CD4-positive, alpha-beta T cell treated with Interleukin-17A for 4 hours (primary cell): ENCODE measurements at regions not wholly inside any gene's neighbourhood (a gene's known extent, or its start where the extent isn't known, plus 50 kb on each side); places are given as distances from the start of the nearest gene placed in this dataset.
"Not testable (repeated sequence)": the region's sequence is repeated elsewhere in the genome, so short reads cannot be mapped to it uniquely, and the experiment has no call there.

Source experiments
- DNase-seq: peaks from one replicate; pipeline ENCODE4 v3.0.0-alpha.2; 2020; ENCODE audit warnings: mixed read lengths

DNA sequence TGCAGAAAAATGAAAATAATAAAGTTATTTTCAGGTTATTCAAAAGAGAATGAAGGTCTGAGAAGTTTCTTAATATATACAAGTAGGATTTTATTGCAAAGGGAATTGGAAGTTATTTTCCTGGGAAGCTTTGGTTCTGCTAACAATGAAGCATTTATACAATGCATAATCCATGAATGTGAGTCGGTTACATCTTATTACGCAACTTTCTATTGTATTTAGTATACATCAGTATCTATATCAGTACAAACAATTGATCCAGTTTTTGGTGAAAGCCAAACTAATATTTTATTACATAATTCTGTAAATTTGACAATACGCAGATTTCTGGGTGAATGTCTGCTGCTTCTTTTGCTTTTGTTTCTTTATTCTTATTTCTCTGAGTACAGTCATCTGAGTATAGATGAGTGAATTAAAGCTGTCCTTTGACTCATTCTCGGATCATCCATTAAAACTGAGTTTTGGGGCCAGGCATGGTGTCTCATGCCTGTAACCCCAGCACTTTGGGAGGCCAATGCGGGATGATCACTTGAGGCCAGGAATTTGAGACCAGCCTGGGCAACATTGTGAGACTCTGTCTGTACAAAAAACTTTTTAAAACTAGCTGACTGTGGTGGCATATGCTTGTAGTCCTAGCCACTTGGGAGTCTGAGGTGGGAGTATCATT, 108.5 kb downstream of the SOCS6 start:
- DNase-seq = no peak

DNA sequence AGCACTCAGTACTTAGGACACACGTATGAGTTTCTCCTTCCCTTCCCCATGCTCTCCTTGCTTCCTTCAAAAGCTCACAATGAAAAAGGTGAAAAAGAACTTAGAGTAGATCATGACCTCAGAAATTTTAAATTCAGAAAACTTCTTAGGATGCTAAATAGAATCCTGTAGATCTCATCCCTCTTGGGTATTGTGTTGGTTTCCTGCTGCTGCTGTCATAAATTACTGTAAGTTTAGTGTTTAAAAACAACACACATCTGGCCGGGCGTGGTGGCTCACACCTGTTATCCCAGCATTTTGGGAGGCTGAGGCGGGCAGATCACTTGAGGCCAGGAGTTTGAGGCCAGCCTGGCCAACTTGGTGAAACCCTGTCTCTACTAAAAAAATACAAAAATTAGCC, 106.9 kb downstream of the SOCS6 start:
- DNase-seq = not testable (repeated sequence)

DNA sequence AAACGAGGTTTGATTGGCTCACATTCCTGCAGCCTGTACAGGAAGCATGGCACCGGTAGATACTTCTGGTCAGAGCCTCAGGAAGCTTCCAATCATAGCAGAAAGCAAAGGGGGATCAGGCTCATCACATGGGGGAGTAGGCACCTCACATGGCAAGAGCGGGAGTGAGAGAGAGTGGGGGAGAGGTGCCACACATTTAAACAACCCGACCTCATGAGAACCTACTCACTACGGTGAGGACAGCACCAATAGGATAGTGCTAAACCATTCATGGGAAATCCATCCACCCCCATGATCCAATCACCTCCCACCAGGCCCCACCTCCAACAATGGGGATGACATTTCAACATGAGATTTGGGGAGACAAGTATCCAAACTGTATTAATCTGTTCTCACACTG, 105.8 kb downstream of the SOCS6 start:
- no peak for DNase-seq

DNA sequence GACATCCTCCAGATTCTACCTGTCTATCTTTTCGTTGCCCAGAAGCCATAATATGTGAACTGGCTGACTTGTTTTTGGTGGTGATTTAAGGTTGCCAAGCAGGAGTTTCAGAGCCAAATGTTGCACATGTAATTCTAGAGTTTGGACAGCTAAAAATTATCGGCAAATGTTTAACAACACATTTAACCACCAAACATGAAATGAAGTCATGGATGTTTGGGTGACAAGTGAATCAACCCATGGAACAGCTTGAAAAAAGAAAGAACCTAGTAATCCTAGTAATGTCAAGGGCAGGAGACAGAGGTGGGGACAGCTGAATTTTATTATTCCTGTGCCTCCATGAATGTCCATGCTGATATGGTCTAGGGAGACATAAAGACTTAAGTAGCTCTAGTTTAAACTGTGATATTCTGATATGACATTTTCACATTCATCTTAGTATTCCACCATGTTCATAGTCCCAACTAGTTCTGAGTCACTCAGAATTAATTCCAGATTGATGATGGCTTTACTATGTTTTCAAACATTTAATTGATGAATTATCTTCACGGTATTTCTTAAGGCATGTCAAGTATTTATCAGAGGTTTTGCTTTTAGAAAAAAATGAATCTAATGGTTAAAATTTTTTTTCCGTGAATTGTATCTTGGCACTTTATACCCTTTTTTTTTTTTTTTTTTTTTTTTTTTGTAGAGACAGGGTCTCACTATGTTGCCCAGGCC, 101.7 kb downstream of the SOCS6 start:
- no peak for DNase-seq

DNA sequence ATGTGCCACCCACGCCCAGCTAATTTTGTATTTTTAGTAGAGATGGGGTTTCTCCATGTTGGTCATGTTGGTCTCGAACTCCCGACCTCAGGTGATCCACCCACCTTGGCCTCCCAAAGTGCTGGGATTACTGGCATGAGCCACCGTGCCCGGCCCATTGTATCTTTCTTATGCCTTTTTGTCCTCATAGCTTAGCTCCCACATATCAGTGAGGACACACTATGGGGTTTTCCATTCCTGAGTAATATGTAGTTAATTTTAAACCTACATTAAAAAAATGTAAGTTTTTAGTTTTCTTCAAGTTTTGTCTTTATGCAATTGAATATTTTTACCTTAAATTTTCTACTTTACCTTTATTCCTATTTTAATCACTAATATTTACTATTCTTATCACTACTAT, 100.2 kb downstream of the SOCS6 start:
- DNase-seq = not testable (repeated sequence)

DNA sequence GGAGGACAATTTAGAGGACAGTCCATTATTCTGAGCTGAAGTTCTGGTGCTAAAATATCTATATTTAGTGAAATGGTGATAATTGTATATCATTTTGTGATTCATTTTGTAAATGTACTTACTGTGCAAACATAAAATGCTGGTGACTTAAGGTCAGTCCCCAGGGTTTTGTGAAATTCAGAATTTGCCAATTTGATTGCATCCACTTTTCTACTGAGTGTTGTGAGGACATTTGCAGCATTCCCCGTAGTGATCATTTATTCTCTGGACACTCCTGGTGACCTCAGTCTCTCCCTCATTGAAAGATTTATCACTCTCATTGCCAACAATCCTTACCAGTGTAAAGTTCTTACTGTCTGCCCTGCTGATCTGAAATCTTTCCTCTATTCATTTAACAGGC, 98.2 kb downstream of the SOCS6 start:
- no peak for DNase-seq

DNA sequence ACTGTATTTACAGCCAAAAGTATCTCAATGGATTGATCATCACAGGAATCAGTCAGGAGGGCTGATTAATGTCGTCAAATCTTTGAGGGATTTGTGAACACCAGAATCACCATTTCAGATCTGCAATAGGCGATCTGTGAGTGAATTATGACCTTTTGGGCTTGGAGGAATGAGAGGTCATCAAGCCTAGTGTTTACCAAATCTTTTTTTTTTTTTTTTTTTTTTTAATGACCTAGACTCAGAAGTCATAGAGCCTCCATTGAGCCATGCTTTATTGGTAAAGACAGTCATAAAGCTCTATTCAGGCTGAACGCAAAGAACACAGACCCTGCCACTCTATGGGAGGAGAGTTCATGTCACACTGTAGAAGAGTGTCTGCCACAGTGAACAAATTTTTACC, 97.7 kb downstream of the SOCS6 start:
- DNase-seq = no peak

DNA sequence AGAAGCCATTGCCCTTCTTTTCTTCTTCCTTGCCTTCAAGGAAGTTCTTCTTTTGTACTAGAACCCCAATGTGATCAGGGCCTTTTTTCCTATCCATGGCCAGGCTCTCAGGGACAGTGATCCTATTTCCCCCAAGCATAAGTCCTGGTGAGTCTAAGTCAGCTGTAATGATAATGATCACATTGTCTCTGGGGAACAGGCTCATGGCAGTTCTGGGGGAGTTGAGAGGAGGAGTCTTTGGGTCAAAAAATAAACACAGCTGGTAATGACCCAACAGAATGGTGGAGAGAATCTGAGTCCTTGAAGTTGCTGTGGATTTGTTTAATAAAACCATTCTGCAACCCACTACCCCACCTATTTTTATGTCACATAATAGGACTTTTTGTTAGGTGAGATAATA, 96.6 kb downstream of the SOCS6 start:
- DNase-seq = no peak

DNA sequence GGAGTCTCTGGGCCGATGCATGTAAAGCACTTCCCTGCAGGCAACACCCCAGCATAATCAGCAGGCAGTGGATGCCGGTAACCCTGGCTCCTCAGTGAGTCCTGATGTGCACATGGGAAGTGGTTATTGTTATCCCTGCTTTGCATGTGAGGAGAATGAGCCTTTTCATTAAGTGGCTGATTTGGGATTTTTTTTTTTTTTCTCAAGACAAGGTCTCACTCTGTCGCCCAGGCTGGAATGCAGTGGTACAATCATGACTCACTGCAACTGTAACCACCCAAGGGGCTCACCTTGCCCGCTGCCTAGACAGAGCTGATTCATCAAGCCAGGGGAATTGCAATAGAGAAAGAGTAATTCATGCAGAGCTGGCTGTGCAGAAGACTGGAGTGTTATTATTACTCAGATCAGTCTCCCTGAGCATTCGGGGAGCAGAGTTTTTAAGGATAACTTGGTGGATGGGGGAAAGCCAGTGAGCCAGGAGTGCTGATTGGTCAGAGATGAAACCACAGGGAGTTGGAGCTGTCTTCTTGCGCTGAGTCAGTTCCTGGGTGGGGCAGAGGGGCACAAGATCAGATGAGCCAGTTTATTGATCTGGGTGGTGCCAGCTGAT, 95.4 kb downstream of the SOCS6 start:
- no peak for DNase-seq

DNA sequence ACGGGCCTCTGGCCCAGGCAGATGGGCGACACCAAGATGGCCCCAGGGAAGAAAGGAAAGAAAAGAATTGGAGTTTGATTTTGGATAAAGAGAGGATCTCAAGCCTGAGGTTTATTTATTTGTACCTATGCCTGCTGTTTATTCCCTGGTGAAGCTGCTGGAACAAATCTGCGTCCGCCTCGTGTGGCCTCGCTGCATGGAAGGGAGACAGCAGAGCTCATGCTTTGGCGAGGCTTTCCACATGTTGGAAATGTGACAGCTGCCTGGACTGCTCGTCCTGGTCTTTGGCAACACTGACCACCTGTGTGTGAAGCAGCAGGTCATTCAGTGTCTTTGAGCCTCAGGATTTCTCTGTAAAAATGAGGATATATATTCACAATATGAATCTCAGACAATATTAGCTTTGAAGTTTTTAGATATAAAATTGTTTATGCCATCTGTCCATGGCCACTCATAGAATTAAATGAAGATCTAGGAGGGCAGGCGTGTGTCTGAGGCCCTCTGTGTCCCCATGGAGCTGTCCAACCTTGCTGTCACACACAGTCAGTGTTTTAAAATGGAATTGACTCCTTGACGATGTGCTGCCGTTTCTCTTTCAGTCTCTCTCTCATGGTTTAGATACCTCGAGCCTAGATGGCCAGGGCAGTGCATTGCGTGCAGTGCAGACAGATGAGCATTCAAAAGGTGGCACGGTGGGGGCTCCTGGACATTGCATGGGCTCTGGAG, 94.3 kb downstream of the SOCS6 start:
- no peak for DNase-seq

DNA sequence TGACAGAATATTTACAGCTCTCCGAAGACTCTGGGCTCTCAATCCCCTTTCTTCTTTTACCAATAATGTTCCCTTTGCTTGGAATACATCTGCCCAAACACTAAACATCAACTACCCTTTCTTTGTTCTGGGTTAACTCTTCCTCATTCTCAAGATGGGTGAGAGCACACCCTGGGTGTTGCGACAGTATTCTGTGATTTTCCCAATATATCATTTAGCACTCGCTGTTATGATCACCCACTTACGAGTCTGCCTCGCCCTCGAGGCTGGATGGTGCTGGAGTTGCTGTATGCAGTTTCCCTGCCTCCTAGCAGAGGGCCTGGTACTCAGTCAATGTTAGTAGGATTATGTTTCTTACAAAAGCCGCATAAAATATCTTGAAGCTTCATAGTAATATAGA, 93.2 kb downstream of the SOCS6 start:
- no peak for DNase-seq

DNA sequence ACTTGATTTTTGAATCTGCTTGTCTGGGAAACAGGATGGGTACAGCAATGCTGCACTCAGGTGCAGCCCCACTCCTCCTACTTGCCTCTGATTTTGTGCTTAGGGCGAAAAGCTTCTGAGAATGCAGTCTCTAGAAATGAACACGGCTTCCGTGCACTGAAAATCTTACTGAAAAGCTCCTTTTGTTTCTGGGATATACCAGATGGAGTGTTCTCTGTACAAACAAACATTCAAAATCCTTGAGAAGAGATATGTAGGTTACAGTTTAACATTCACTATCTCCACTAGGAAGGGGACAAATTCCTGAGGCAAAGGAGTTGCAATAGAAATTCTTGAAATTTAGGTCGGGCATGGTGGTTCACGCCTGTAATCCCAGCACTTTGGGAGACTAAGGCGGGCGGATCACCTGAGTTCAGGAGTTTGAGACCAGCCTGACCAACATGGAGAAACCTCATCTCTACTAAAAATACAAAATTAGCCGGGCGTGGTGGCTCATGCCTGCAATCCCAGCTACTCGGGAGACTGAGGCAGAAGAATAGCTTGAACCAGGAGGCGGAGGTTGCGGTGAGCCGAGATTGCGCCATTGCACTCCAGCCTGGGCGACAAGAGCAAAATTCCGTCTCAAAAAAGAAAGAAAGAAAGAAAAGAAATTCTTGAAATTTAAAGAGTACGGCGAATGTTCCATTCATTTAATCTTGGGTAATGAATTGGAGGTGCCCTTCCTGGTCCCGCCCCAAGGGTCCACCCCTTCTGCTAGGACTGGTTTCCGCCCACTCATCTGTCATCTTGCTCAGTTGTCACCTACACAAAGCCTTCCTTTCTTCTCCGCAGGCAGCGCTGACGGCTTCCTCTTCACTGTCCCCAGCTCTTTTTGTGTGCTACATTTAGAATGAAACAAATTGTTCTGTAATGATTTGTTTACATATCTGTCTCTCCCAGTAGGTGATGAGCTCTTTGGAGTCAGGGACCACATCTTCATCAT, 92.4 kb downstream of the SOCS6 start:
- no peak for DNase-seq
